ENCODE measurements at regions not wholly inside any gene's neighbourhood (a gene's known extent, or its start where the extent isn't known, plus 50 kb on each side); places are given as distances from the start of the nearest gene placed in this dataset.

- TF ChIP-seq, protein P1, sequence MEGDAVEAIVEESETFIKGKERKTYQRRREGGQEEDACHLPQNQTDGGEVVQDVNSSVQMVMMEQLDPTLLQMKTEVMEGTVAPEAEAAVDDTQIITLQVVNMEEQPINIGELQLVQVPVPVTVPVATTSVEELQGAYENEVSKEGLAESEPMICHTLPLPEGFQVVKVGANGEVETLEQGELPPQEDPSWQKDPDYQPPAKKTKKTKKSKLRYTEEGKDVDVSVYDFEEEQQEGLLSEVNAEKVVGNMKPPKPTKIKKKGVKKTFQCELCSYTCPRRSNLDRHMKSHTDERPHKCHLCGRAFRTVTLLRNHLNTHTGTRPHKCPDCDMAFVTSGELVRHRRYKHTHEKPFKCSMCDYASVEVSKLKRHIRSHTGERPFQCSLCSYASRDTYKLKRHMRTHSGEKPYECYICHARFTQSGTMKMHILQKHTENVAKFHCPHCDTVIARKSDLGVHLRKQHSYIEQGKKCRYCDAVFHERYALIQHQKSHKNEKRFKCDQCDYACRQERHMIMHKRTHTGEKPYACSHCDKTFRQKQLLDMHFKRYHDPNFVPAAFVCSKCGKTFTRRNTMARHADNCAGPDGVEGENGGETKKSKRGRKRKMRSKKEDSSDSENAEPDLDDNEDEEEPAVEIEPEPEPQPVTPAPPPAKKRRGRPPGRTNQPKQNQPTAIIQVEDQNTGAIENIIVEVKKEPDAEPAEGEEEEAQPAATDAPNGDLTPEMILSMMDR (IDR thresholded peaks at IDR 0.05; ENCODE audit: insufficient read depth, low read length, missing control alignments), result no peak
- no peak overlapping the region for H3K4me3 ChIP-seq (ENCODE audit: low read depth, low read length)
- POLR2A ChIA-PET, result no interaction called here
- DNase-seq (ENCODE audit: low read depth, low spot score), result no peak
- CTCF ChIA-PET, result interaction anchor here (0.6 to 3.4 kb wide), 11 partner anchors 12 to 656 kb away, joined by 3 to 27 read pairs (median 3); no protein-coding TSS in a partner anchor
Observed at GRCh38 chr21:35402061-35402460, 353.0 kb upstream of the RUNX1 start.

- H3K4me3 ChIP-seq (ENCODE audit: low read depth, low read length), result no peak overlapping the region
- TF ChIP-seq, protein P1 (IDR thresholded peaks at IDR 0.05; ENCODE audit: insufficient read depth, low read length, missing control alignments), result no peak
- DNase-seq (ENCODE audit: low read depth, low spot score), result no peak
- ChIA-PET CTCF (interaction anchor here (0.6 to 3.4 kb wide), 17 partner anchors 9 to 656 kb away, joined by 3 to 27 read pairs (median 5); no protein-coding TSS in a partner anchor), POLR2A (no interaction called here)
Observed at GRCh38 chr21:35401476-35401875, 352.4 kb upstream of the RUNX1 start.

GRCh38 chr21:35400233-35400939, 351.3 kb upstream of the RUNX1 start:
- no peak overlapping the region for H3K4me3 ChIP-seq (ENCODE audit: low read depth, low read length)
- POLR2A ChIA-PET, result interaction anchor here (0.6 to 1.0 kb wide), 3 partner anchors 144 to 512 kb away, joined by 3 to 4 read pairs (median 3); no protein-coding TSS in a partner anchor
- no peak for DNase-seq (ENCODE audit: low read depth, low spot score)
- CTCF ChIA-PET, result interaction anchor here (0.6 to 3.4 kb wide), 17 partner anchors 11 to 513 kb away, joined by 3 to 27 read pairs (median 4); no protein-coding TSS in a partner anchor
- TF ChIP-seq, protein P1 (IDR thresholded peaks at IDR 0.05; ENCODE audit: insufficient read depth, low read length, missing control alignments), result peak; percentile 38

- no peak overlapping the region for H3K4me3 ChIP-seq (ENCODE audit: low read depth, low read length)
- DNase-seq (ENCODE audit: low read depth, low spot score), result no peak
- TF ChIP-seq, protein P1 (IDR thresholded peaks at IDR 0.05; ENCODE audit: insufficient read depth, low read length, missing control alignments), result no peak
- CTCF ChIA-PET, result interaction anchor here (0.6 to 3.4 kb wide), 14 partner anchors 19 to 512 kb away, joined by 3 to 27 read pairs (median 3); no protein-coding TSS in a partner anchor
- POLR2A ChIA-PET, result interaction anchor here (1.0 kb wide), 1 partner anchor 511 kb away, joined by 3 read pairs; no protein-coding TSS in a partner anchor
Observed at GRCh38 chr21:35399706-35400105, 350.6 kb upstream of the RUNX1 start.

GRCh38 chr21:35399002-35399530, 350.0 kb upstream of the RUNX1 start:
- no peak overlapping the region for H3K4me3 ChIP-seq (ENCODE audit: low read depth, low read length)
- no peak for DNase-seq (ENCODE audit: low read depth, low spot score)
- TF ChIP-seq, protein P1 (IDR thresholded peaks at IDR 0.05; ENCODE audit: insufficient read depth, low read length, missing control alignments), result no peak
- ChIA-PET CTCF (interaction anchor here (1.1 to 3.4 kb wide), 5 partner anchors 18 to 653 kb away, joined by 3 to 27 read pairs (median 6); no protein-coding TSS in a partner anchor), POLR2A (interaction anchor here (0.8 kb wide), 1 partner anchor 509 kb away, joined by 3 read pairs; no protein-coding TSS in a partner anchor)

Measured in AG04449 (cell line).